DMS 273 (cell line): ENCODE measurements at regions not wholly inside any gene's neighbourhood (a gene's known extent, or its start where the extent isn't known, plus 50 kb on each side); places are given as distances from the start of the nearest gene placed in this dataset.
A peak's percentile ranks its signal among the peaks of the same experiment; 100 is the strongest.

Experiments
- DNase-seq: peaks from one replicate; lab custom pipeline; 2025; ENCODE audit not compliant: unreplicated experiment; lab: John Stamatoyannopoulos, UW

- DNase-seq = no peak
Measured at GRCh38 chr2:30310371-30310770, 79.0 kb downstream of the LBH start.

- no peak for DNase-seq
Measured at GRCh38 chr2:30310955-30311354, 79.6 kb downstream of the LBH start.

GRCh38 chr2:30311711-30312110 is 80.4 kb downstream of the LBH start:
- no peak for DNase-seq

- DNase-seq = no peak
Measured at GRCh38 chr2:30312916-30313315, 81.6 kb downstream of the LBH start.

- DNase-seq = no peak
Measured at GRCh38 chr2:30314981-30315380, 83.6 kb downstream of the LBH start.

GRCh38 chr2:30315391-30316063 is 84.2 kb downstream of the LBH start:
- DNase-seq = no peak

GRCh38 chr2:30316408-30316807 is 85.1 kb downstream of the LBH start:
- DNase-seq = no peak

GRCh38 chr2:30318987-30319782 is 87.9 kb downstream of the LBH start:
- DNase-seq = no peak

- DNase-seq = no peak
Measured at GRCh38 chr2:30321466-30321865, 90.1 kb downstream of the LBH start.

- peak; percentile 38 for DNase-seq
Measured at GRCh38 chr2:30323499-30323898, 92.2 kb downstream of the LBH start.

- DNase-seq = no peak
Measured at GRCh38 chr2:30324245-30324908, 93.0 kb downstream of the LBH start.

- no peak for DNase-seq
Measured at GRCh38 chr2:30325600-30326328, 94.4 kb downstream of the LBH start.

- no peak for DNase-seq
Measured at GRCh38 chr2:30326497-30326896, 95.2 kb downstream of the LBH start.

- DNase-seq = no peak
Measured at GRCh38 chr2:30331038-30331437, 99.7 kb downstream of the LBH start.

GRCh38 chr2:30331869-30332268 is 100.5 kb downstream of the LBH start:
- no peak for DNase-seq

- DNase-seq = no peak
Measured at GRCh38 chr2:30332791-30333453, 101.6 kb downstream of the LBH start.

- peak; percentile 25 for DNase-seq
Measured at GRCh38 chr2:30334762-30335363, 103.5 kb downstream of the LBH start.

- DNase-seq = no peak
Measured at GRCh38 chr2:30336084-30336483, 104.8 kb downstream of the LBH start.

GRCh38 chr2:30336978-30337841 is 105.9 kb downstream of the LBH start:
- DNase-seq = no peak

- no peak for DNase-seq
Measured at GRCh38 chr2:30338475-30338874, 107.1 kb downstream of the LBH start.
